Mesenchymal stem cell (in vitro differentiated cells and primary cell): ENCODE measurements at regions not wholly inside any gene's neighbourhood (a gene's known extent, or its start where the extent isn't known, plus 50 kb on each side); places are given as distances from the start of the nearest gene placed in this dataset.

ENCODE experiments used
- DNase-seq: peaks from one replicate; pipeline ENCODE4 v3.0.0-alpha.2; 2013
- H2AFZ ChIP-seq: one replicate; pipeline ENCODE4 v1.6.1; 2013; ENCODE audit warnings: low read depth, mild to moderate bottlenecking, control low read depth, inconsistent platforms, low read length, moderate library complexity
- H2AK5ac ChIP-seq: 2 replicates; pipeline ENCODE4 v1.6.1; 2013; ENCODE audit warnings: low read length, moderate library complexity, mild to moderate bottlenecking, inconsistent platforms; ENCODE audit not compliant: severe bottlenecking
- H2BK120ac ChIP-seq: one replicate; pipeline ENCODE4 v1.6.1; 2013; ENCODE audit warnings: low read depth, mild to moderate bottlenecking, inconsistent platforms, low read length, moderate library complexity
- H2BK12ac ChIP-seq, 2 experiments: one replicate each; pipeline ENCODE4 v1.6.1; 2013; ENCODE audit warnings: inconsistent platforms in 2 of 2, low read length in 2 of 2, mild to moderate bottlenecking in 2 of 2, moderate library complexity in 2 of 2, control low read depth in 1 of 2
- H2BK15ac ChIP-seq: one replicate; pipeline ENCODE4 v1.6.1; 2013; ENCODE audit warnings: mild to moderate bottlenecking, low read depth, inconsistent platforms; ENCODE audit not compliant: poor library complexity, severe bottlenecking
- H2BK5ac ChIP-seq: 2 replicates; pipeline ENCODE4 v1.6.1; 2013; ENCODE audit warnings: low read depth, mild to moderate bottlenecking, low read length, control low read depth, inconsistent platforms; ENCODE audit not compliant: poor library complexity, severe bottlenecking
- H3K14ac ChIP-seq, 2 experiments: one replicate each; pipeline ENCODE4 v1.6.1; 2013; ENCODE audit warnings: inconsistent platforms in 2 of 2, low read length in 2 of 2, control low read depth in 1 of 2, mild to moderate bottlenecking in 1 of 2, moderate library complexity in 1 of 2
- H3K18ac ChIP-seq, 2 experiments: one replicate each; pipeline ENCODE4 v1.6.1; 2013; ENCODE audit warnings: inconsistent platforms in 2 of 2, low read length in 2 of 2, control low read depth in 1 of 2, low read depth in 1 of 2, mild to moderate bottlenecking in 1 of 2
- H3K23ac ChIP-seq, 2 experiments: one replicate each; pipeline ENCODE4 v1.6.1; 2013; ENCODE audit warnings: inconsistent platforms in 2 of 2, low read length in 2 of 2, mild to moderate bottlenecking in 2 of 2, moderate library complexity in 2 of 2, control low read depth in 1 of 2
- H3K27ac ChIP-seq: 2 replicates; pipeline ENCODE4 v1.5.1; 2013; ENCODE audit warnings: mild to moderate bottlenecking, moderate library complexity, low read length, control low read depth, inconsistent platforms; ENCODE audit not compliant: poor library complexity, severe bottlenecking
- H3K27me3 ChIP-seq, 2 experiments: 2 replicates each; pipeline versions ENCODE4 v1.6.1 to v1.7.0; 2013; ENCODE audit warnings: low read length in 2 of 2, mild to moderate bottlenecking in 2 of 2, moderate library complexity in 2 of 2, control low read depth in 1 of 2, inconsistent platforms in 1 of 2; ENCODE audit not compliant: control insufficient read depth in 1 of 2, insufficient read depth in 1 of 2
- H3K36me3 ChIP-seq, 2 experiments: 2 replicates each; pipeline versions ENCODE4 v1.6.1 to v1.7.0; 2013; ENCODE audit warnings: low read length in 2 of 2, control low read depth in 1 of 2, inconsistent platforms in 1 of 2, low read depth in 1 of 2, mild to moderate bottlenecking in 1 of 2; ENCODE audit not compliant: insufficient read depth in 2 of 2, control insufficient read depth in 1 of 2
- H3K4ac ChIP-seq, 2 experiments: one replicate each; pipeline ENCODE4 v1.6.1; 2013; ENCODE audit warnings: inconsistent platforms in 2 of 2, low read length in 2 of 2, mild to moderate bottlenecking in 2 of 2, moderate library complexity in 2 of 2, control low read depth in 1 of 2, low read depth in 1 of 2
- H3K4me1 ChIP-seq: 2 replicates; pipeline ENCODE4 v1.6.1; 2013; ENCODE audit warnings: low read depth, low read length, control low read depth; ENCODE audit not compliant: control insufficient read depth, insufficient read depth
- H3K4me2 ChIP-seq: 2 replicates; pipeline ENCODE4 v1.6.1; 2013; ENCODE audit warnings: low read length, mild to moderate bottlenecking, inconsistent platforms; ENCODE audit not compliant: poor library complexity, severe bottlenecking
- H3K4me3 ChIP-seq, 2 experiments: 2 replicates each; pipeline versions ENCODE4 v1.5.1 to v1.7.0; 2013; ENCODE audit warnings: low read length in 2 of 2, mild to moderate bottlenecking in 2 of 2, control low read depth in 1 of 2, low read depth in 1 of 2; ENCODE audit not compliant: insufficient read depth in 1 of 2
- H3K79me1 ChIP-seq: replicated peaks from 2 replicates; pipeline ENCODE4 v1.6.1; 2013; ENCODE audit warnings: mild to moderate bottlenecking, control low read depth, low read length, inconsistent platforms; ENCODE audit not compliant: poor library complexity, severe bottlenecking
- H3K9ac ChIP-seq: 2 replicates; pipeline ENCODE4 v1.7.0; 2013; ENCODE audit warnings: mild to moderate bottlenecking, low read length, moderate library complexity
- H3K9me3 ChIP-seq: 2 replicates; pipeline ENCODE4 v1.7.0; 2013; ENCODE audit warnings: mild to moderate bottlenecking, low read length; ENCODE audit not compliant: control insufficient read depth
- H4K8ac ChIP-seq: one replicate; pipeline ENCODE4 v1.6.1; 2013; ENCODE audit warnings: inconsistent platforms, mild to moderate bottlenecking, low read length, moderate library complexity
- H4K91ac ChIP-seq: one replicate; pipeline ENCODE4 v1.6.1; 2013; ENCODE audit warnings: mild to moderate bottlenecking, low read length, inconsistent platforms
- WGBS: methylation state at CpG from one replicate; pipeline ENCODE4 v1.1.7; 2013; ENCODE audit warnings: mixed read lengths; 5-methylcytosine and 5-hydroxymethylcytosine counted together

DNA sequence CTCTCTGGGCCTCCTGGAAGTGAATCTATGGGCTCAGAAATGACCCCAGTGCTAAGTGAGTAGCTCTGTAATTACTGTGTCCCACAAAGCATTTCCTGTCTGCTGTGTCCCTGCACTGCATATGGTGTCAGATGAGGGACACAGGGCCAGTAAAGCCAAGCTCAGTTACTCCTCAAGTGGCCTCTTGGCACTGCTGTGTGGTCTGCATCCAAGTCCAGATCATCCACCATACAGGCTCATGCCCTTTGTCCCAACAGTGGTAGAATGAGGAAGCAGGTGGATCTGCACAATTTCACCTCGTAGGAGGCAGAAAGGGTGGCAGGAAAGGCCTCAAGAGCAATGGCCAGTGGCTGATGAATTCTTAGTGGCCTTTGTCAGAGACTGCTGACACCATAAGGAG, 146.8 kb downstream of the SOX9 start:
- no peak overlapping the region for H4K8ac ChIP-seq
- no peaks in the 10 kb centered on the region for H3K79me1 ChIP-seq
- H3K4me1 ChIP-seq = peaks cover 2% of the 10 kb centered on the region
- H2AFZ ChIP-seq = no peak overlapping the region
- peaks cover 10% of the 10 kb centered on the region for H3K9me3 ChIP-seq
- H2BK15ac ChIP-seq = no peak overlapping the region
- 15% methylated on average over 1 of the region's 1 CpG for WGBS
- H3K23ac ChIP-seq = no peak overlapping the region
- H3K36me3 ChIP-seq = no peaks in the 10 kb centered on the region
- H3K4ac ChIP-seq = no peak overlapping the region
- no peak overlapping the region for H2BK120ac ChIP-seq
- no peak overlapping the region for H3K4me3 ChIP-seq
- no peak overlapping the region for H2AK5ac ChIP-seq
- H4K91ac ChIP-seq = no peak overlapping the region
- H3K9ac ChIP-seq = no peak overlapping the region
- no peak overlapping the region for H2BK5ac ChIP-seq
- peaks cover 9% of the 10 kb centered on the region in 2 experiments for H3K27me3 ChIP-seq
- H3K27ac ChIP-seq = no peak overlapping the region
- no peak for DNase-seq
- H2BK12ac ChIP-seq = no peak overlapping the region
- no peak overlapping the region for H3K14ac ChIP-seq
- H3K4me2 ChIP-seq = no peak overlapping the region
- no peak overlapping the region for H3K18ac ChIP-seq

DNA sequence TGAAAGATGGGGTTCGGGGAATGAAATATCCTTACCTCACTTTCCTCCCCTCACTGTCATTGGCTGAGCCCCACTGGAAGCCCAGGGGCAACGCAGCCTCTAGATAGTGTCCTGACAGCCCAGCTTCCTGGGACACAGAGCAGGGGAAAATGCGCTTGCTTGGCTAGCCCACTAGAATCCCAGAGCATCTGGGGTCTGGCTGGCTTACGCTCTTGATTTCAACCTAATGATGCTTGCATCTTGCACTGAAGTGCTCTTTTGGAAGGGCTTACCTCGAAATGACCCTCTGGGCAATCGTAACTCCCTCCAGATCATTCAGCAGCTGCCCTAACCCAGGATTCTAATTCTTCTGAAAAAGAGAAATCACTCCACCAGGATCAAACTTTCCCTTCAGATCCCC, 147.6 kb downstream of the SOX9 start:
- DNase-seq = no peak
- no peak overlapping the region for H2BK12ac ChIP-seq
- no peak overlapping the region for H3K27ac ChIP-seq
- H3K14ac ChIP-seq = no peak overlapping the region
- H2BK15ac ChIP-seq = no peak overlapping the region
- H3K27me3 ChIP-seq = peaks cover 9 to 10% of the 10 kb centered on the region in 2 experiments
- no peak overlapping the region for H3K18ac ChIP-seq
- no peaks in the 10 kb centered on the region for H3K36me3 ChIP-seq
- H3K9me3 ChIP-seq = peaks cover 10% of the 10 kb centered on the region
- no peak overlapping the region for H2AFZ ChIP-seq
- no peaks in the 10 kb centered on the region for H3K79me1 ChIP-seq
- no peak overlapping the region for H2BK5ac ChIP-seq
- H4K8ac ChIP-seq = no peak overlapping the region
- no peak overlapping the region for H3K9ac ChIP-seq
- no peak overlapping the region for H3K23ac ChIP-seq
- no peak overlapping the region for H3K4me3 ChIP-seq
- no peak overlapping the region for H2BK120ac ChIP-seq
- WGBS = 85% methylated on average over 6 of the region's 6 CpGs
- peaks cover 2% of the 10 kb centered on the region for H3K4me1 ChIP-seq
- no peak overlapping the region for H3K4me2 ChIP-seq
- H4K91ac ChIP-seq = no peak overlapping the region
- H3K4ac ChIP-seq = no peak overlapping the region
- no peak overlapping the region for H2AK5ac ChIP-seq

GRCh38 chr17:72270273-72270924, 149.6 kb downstream of the SOX9 start:
- Histone ChIP-seq H2BK120ac (no peak overlapping the region), H2AK5ac (no peak overlapping the region), H2BK12ac (no peak overlapping the region), H3K18ac (no peak overlapping the region), H3K9me3 (peaks cover 2% of the 10 kb centered on the region), H3K27me3 (peaks cover 9 to 17% of the 10 kb centered on the region in 2 experiments), H2AFZ (no peak overlapping the region), H3K23ac (no peak overlapping the region), H3K27ac (no peak overlapping the region), H2BK15ac (no peak overlapping the region), H3K14ac (no peak overlapping the region), H4K8ac (no peak overlapping the region), H3K4me1 (peaks cover 4% of the 10 kb centered on the region), H3K79me1 (no peaks in the 10 kb centered on the region), H3K9ac (no peak overlapping the region), H4K91ac (no peak overlapping the region), H2BK5ac (no peak overlapping the region), H3K4ac (no peak overlapping the region), H3K36me3 (no peaks in the 10 kb centered on the region), H3K4me3 (no peak overlapping the region), H3K4me2 (no peak overlapping the region)
- 69% methylated on average over 5 of the region's 6 CpGs for WGBS
- peak; percentile 1 for DNase-seq

DNA sequence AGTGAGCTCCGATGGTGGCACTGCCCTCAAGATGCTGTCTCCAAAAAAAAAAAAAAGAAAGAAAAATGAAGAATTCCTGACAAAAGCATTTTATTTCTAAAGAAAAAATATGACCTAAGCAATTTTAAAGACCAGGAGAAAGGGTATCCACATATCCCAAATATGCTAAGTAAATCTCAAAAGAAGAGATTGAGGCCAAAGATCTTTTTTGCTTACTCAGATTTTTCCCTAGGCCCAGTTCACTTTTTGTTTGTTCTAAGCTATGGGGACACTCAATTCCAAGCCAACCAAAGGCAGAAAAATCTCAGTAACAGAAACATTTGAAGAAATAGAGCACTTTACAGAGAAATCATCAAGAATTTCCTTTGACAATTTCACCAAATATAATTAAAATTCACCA, 150.8 kb downstream of the SOX9 start:
- H3K79me1 ChIP-seq = no peaks in the 10 kb centered on the region
- no peak overlapping the region for H4K8ac ChIP-seq
- H3K4me1 ChIP-seq = peaks cover 2% of the 10 kb centered on the region
- H3K4me3 ChIP-seq = no peak overlapping the region
- H2BK15ac ChIP-seq = no peak overlapping the region
- H3K4me2 ChIP-seq = no peak overlapping the region
- H3K18ac ChIP-seq = no peak overlapping the region
- H2AFZ ChIP-seq = no peak overlapping the region
- H2BK12ac ChIP-seq = no peak overlapping the region
- H3K36me3 ChIP-seq = no peaks in the 10 kb centered on the region
- H3K23ac ChIP-seq = no peak overlapping the region
- no peak overlapping the region for H2AK5ac ChIP-seq
- no peak overlapping the region for H3K14ac ChIP-seq
- H3K27ac ChIP-seq = no peak overlapping the region
- peaks cover 6% of the 10 kb centered on the region for H3K9me3 ChIP-seq
- no peak overlapping the region for H4K91ac ChIP-seq
- no CpG with 5 or more reads among the region's 1 CpG for WGBS
- no peak overlapping the region for H3K9ac ChIP-seq
- no peak overlapping the region for H2BK5ac ChIP-seq
- no peak overlapping the region for H2BK120ac ChIP-seq
- no peak overlapping the region for H3K4ac ChIP-seq
- DNase-seq = no peak
- H3K27me3 ChIP-seq = peaks cover 0 to 9% of the 10 kb centered on the region in 2 experiments
